Endothelial cell of umbilical vein (primary cell): ENCODE measurements at regions not wholly inside any gene's neighbourhood (a gene's known extent, or its start where the extent isn't known, plus 50 kb on each side); places are given as distances from the start of the nearest gene placed in this dataset.

ENCODE experiments used
- BruUV-seq: library from RNA; stranded (reverse); fragments of 400-500 nt; replicated peaks from 2 replicates; lab custom pipeline; 2021; lab: Mats Ljungman, UMichigan
- CTCF ChIA-PET: fragments of 300-600, 350-600 bp; sonication (Branson Sonifier 250); formaldehyde crosslinking; loops from one replicate; lab custom pipeline; 2021; ENCODE audit warnings: antibody characterized with exemption, inconsistent platforms; lab: Charles Lee
- POLR2A ChIA-PET: fragments of 300-600, 350-600 bp; sonication (Branson Sonifier 250); formaldehyde crosslinking; loops from one replicate; lab custom pipeline; 2021; ENCODE audit warnings: antibody characterized with exemption, inconsistent platforms; lab: Charles Lee
- DNase-seq: peaks from one replicate; pipeline ENCODE4 v3.0.0-alpha.2; 2011; ENCODE audit warnings: low read depth, low spot score
- FAIRE-seq: peaks from 2 replicates; lab custom pipeline; 2011; peaks lifted over from hg19 to GRCh38; lab: Jason Lieb, UNC
- H2AFZ ChIP-seq: 2 replicates; pipeline ENCODE4 v1.6.0; 2012; ENCODE audit warnings: low read depth, low read length, control low read depth, inconsistent platforms
- H3K27ac ChIP-seq: 2 replicates; pipeline ENCODE4 v1.5.1; 2011; ENCODE audit warnings: low read depth, mild to moderate bottlenecking, control low read depth, low read length, moderate library complexity; ENCODE audit not compliant: insufficient read depth
- H3K27me3 ChIP-seq, 2 experiments: 2 replicates each; pipeline versions ENCODE4 v1.6.0 to v1.6.1; 2011; ENCODE audit warnings: low read length in 2 of 2, mixed read lengths in 1 of 2; ENCODE audit not compliant: control insufficient read depth in 2 of 2, insufficient read depth in 2 of 2
- H3K36me3 ChIP-seq, 2 experiments: 2 replicates in 1 of 2; 3 replicates in 1 of 2; pipeline ENCODE4 v1.5.1; 2011; ENCODE audit warnings: low read length in 2 of 2, mild to moderate bottlenecking in 1 of 2, moderate library complexity in 1 of 2; ENCODE audit not compliant: control insufficient read depth in 2 of 2, insufficient read depth in 2 of 2; ENCODE audit errors: extremely low read depth in 1 of 2
- H3K4me1 ChIP-seq: 3 replicates; pipeline ENCODE4 v1.5.1; 2011; ENCODE audit warnings: mild to moderate bottlenecking, low read length; ENCODE audit not compliant: control insufficient read depth, insufficient read depth; ENCODE audit errors: extremely low read depth
- H3K4me2 ChIP-seq: 2 replicates; pipeline ENCODE4 v1.6.1; 2011; ENCODE audit warnings: low read length, control low read depth, mixed read lengths; ENCODE audit not compliant: insufficient read depth
- H3K4me3 ChIP-seq, 3 experiments: fragments of 200-600 bp in 1 of 3; sonication (generic), shearing (Covaris generic) in 1 of 3; replicated peaks in 1 of 3; 2 replicates each; pipeline ENCODE4 v1.5.1; 2011 to 2016; ENCODE audit warnings: control low read depth in 3 of 3, low read length in 3 of 3, mild to moderate bottlenecking in 2 of 3, inconsistent platforms in 1 of 3, low read depth in 1 of 3, moderate library complexity in 1 of 3; ENCODE audit not compliant: insufficient read depth in 1 of 3
- H3K79me2 ChIP-seq: 2 replicates; pipeline ENCODE4 v1.6.0; 2012; ENCODE audit warnings: low read length, inconsistent platforms; ENCODE audit not compliant: control insufficient read depth, insufficient read depth
- H3K9ac ChIP-seq: replicated peaks from 2 replicates; pipeline ENCODE3; 2011; ENCODE audit warnings: low read length, control low read depth; ENCODE audit not compliant: insufficient read depth; ENCODE audit errors: extremely low read depth
- H3K9me1 ChIP-seq: replicated peaks from 3 replicates; pipeline ENCODE4 v1.6.0; 2011; ENCODE audit warnings: mild to moderate bottlenecking, low read length; ENCODE audit not compliant: control insufficient read depth, insufficient read depth; ENCODE audit errors: extremely low read depth
- H3K9me3 ChIP-seq: replicated peaks from 2 replicates; pipeline ENCODE4 v1.5.1; 2012; ENCODE audit warnings: low read length, inconsistent platforms; ENCODE audit not compliant: control insufficient read depth, insufficient read depth
- H4K20me1 ChIP-seq: replicated peaks from 2 replicates; pipeline ENCODE3; 2011; ENCODE audit warnings: mild to moderate bottlenecking, low read length; ENCODE audit not compliant: control insufficient read depth, insufficient read depth; ENCODE audit errors: extremely low read depth
- CTCF ChIP-seq, 2 donors: IDR thresholded peaks; 1 replicate in 1 of 2; 2 replicates in 1 of 2; pipeline ENCODE4 v1.5.1; 2011; ENCODE audit warnings: low read length in 2 of 2, mild to moderate bottlenecking in 2 of 2, moderate library complexity in 2 of 2, control low read depth in 1 of 2, inconsistent platforms in 1 of 2, low read depth in 1 of 2; ENCODE audit not compliant: insufficient read depth in 1 of 2; ENCODE audit errors: extremely low read depth in 1 of 2
- EZH2 ChIP-seq: IDR thresholded peaks from 2 replicates; pipeline ENCODE4 v1.6.1; 2012; ENCODE audit warnings: borderline replicate concordance, low read depth, mild to moderate bottlenecking, moderate library complexity, low read length, inconsistent platforms; ENCODE audit not compliant: severe bottlenecking
- FOS ChIP-seq: IDR thresholded peaks from 2 replicates; pipeline ENCODE4 v1.6.1; 2011; ENCODE audit warnings: mild to moderate bottlenecking, low read length, moderate library complexity, borderline replicate concordance; ENCODE audit not compliant: insufficient read depth
- GATA2 ChIP-seq: IDR thresholded peaks from 2 replicates; pipeline ENCODE4 v1.7.0; 2011; ENCODE audit warnings: low read depth, mild to moderate bottlenecking, moderate library complexity, mixed read lengths, low read length; ENCODE audit not compliant: insufficient read length, insufficient read depth
- JUN ChIP-seq: IDR thresholded peaks from 2 replicates; pipeline ENCODE4 v1.6.1; 2011; ENCODE audit warnings: borderline replicate concordance, low read depth; ENCODE audit not compliant: insufficient read length, insufficient read depth
- MAX ChIP-seq: IDR thresholded peaks from 2 replicates; pipeline ENCODE4 v1.6.1; 2011; ENCODE audit not compliant: insufficient read depth, insufficient read length
- MYC ChIP-seq: IDR thresholded peaks from one replicate; pipeline ENCODE4 v1.6.1; 2011; ENCODE audit warnings: mild to moderate bottlenecking, low read depth, low read length
- POLR2A ChIP-seq: IDR thresholded peaks from 2 replicates; pipeline ENCODE4 v1.6.1; 2012; ENCODE audit warnings: low read depth, mild to moderate bottlenecking, control low read depth, low read length
- POLR2AphosphoS5 ChIP-seq: IDR thresholded peaks from 2 replicates; pipeline ENCODE4 v1.6.1; 2012; ENCODE audit warnings: low read depth, mild to moderate bottlenecking, control low read depth, low read length, moderate library complexity; ENCODE audit not compliant: insufficient read depth
- dilution Hi-C: fragments of 300-500 bp; cut with MboI; formaldehyde crosslinking; loops from one replicate; pipeline ENCODE4 v1.15.0; 2019; ENCODE audit warnings: low sequenced_read_pairs; ENCODE audit not compliant: extremely low pct_ligation_motif_present
- intact Hi-C: fragments of 100-400 bp; cut with micrococcal nuclease; formaldehyde crosslinking; loops from one replicate; pipeline ENCODE4 v1.10.0; 2022

GRCh38 chr12:19616781-19617180 is 177.5 kb downstream of the AEBP2 start:
- Histone ChIP-seq H3K9me1 (no peaks in the 10 kb centered on the region), H3K27ac (no peak overlapping the region), H3K36me3 (no peaks in the 10 kb centered on the region), H3K4me1 (peaks cover 6% of the 10 kb centered on the region), H4K20me1 (no peaks in the 10 kb centered on the region), H3K9me3 (no peaks in the 10 kb centered on the region), H2AFZ (no peak overlapping the region), H3K27me3 (no peaks in the 10 kb centered on the region), H3K4me3 (no peak overlapping the region), H3K9ac (no peak overlapping the region), H3K4me2 (no peak overlapping the region), H3K79me2 (no peaks in the 10 kb centered on the region)
- intact Hi-C loops: no loop called here
- no peak for DNase-seq
- TF ChIP-seq FOS (no peak), EZH2 (no peak), GATA2 (no peak), POLR2AphosphoS5 (no peak), POLR2A (no peak), CTCF (IDR thresholded peaks at IDR 0.05; ENCODE audit: extremely low read depth in 1 of 2, insufficient read depth in 1 of 2, low read depth in 1 of 2, low read length in 2 of 2) (no peak), JUN (no peak), MYC (no peak), MAX (no peak)
- POLR2A ChIA-PET: no interaction called here
- BruUV-seq: no TSS peak
- dilution Hi-C loops: no loop called here
- FAIRE-seq: no peak
- CTCF ChIA-PET: interaction anchor here (0.7 kb wide), 1 partner anchor 38 kb away, joined by 3 read pairs; no protein-coding TSS in a partner anchor
